Retinal pigment epithelial cell (primary cell): ENCODE measurements at regions not wholly inside any gene's neighbourhood (a gene's known extent, or its start where the extent isn't known, plus 50 kb on each side); places are given as distances from the start of the nearest gene placed in this dataset.

ENCODE experiments used
- DNase-seq: peaks from one replicate; pipeline ENCODE4 v3.0.0-alpha.2; 2010; ENCODE audit warnings: low read depth
- H3K4me3 ChIP-seq: 2 replicates; pipeline ENCODE4 v1.5.1; 2011; ENCODE audit warnings: mild to moderate bottlenecking, low read length, control low read depth, moderate library complexity
- TF ChIP-seq, protein P1 (sequence below): conservative IDR thresholded peaks from 2 replicates; pipeline ENCODE4 v1.5.1; 2011; ENCODE audit warnings: low read depth, low read length, control low read depth, inconsistent platforms

DNA sequence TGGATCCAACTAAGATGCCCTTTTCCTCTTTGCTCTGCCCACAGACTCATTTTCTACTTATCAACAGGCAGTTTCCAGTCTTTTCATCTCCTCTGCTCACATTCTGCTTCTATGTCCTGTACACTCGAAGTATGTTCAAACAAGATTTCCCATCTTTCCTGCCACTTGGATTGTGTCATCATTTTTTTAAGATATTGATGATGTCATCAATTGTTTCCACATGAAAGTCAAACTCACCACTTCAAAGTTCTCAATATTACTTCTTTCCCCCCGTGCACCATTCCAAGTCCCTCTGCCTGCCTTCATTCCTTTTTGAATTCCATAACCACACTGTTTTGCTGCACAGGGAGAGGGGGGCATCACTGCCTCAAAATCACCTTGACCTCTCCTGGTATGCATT, 175.0 kb upstream of the RFX3 start:
- H3K4me3 ChIP-seq: no peak overlapping the region
- TF ChIP-seq, protein P1, sequence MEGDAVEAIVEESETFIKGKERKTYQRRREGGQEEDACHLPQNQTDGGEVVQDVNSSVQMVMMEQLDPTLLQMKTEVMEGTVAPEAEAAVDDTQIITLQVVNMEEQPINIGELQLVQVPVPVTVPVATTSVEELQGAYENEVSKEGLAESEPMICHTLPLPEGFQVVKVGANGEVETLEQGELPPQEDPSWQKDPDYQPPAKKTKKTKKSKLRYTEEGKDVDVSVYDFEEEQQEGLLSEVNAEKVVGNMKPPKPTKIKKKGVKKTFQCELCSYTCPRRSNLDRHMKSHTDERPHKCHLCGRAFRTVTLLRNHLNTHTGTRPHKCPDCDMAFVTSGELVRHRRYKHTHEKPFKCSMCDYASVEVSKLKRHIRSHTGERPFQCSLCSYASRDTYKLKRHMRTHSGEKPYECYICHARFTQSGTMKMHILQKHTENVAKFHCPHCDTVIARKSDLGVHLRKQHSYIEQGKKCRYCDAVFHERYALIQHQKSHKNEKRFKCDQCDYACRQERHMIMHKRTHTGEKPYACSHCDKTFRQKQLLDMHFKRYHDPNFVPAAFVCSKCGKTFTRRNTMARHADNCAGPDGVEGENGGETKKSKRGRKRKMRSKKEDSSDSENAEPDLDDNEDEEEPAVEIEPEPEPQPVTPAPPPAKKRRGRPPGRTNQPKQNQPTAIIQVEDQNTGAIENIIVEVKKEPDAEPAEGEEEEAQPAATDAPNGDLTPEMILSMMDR: no peak
- no peak for DNase-seq

DNA sequence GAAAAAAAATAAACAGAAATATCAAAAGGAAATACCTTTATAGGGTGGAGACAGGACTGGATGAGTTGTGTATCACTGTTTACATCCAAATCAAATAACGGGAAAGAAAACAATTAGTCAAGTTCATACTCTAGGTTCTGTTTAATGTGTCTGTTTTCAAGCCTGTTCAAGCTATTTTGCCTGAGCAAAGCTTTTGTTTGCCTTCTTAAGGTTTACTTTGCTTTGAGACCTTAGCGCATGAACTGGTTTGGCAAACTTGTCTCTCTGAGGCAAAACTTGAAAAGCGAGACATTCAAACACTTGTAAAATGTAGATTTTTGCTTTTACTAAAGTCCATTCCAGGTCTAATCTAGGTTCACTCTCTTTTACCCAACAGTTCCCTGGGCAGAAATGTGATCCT, 174.1 kb upstream of the RFX3 start:
- TF ChIP-seq, protein P1: no peak

DNA sequence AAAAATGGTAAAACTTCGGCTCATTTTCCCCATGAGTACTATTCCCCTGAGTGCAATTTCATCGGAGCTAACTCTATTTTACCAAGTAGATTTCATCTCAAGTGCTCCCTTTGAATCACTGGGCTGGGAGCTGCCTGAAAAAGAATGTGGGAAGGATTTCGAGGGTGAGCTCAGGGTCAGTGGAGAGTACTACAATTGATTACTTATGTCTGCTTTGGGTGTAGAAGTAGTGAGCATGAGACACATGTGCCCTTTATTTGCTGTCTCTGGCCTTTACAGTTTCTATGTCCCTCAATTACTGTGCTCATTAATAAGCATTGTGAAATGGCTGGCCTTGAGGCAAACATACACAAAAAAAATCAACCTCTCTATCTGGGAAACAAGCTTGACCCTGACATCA, 172.7 kb upstream of the RFX3 start:
- no peak for DNase-seq
- TF ChIP-seq, protein P1: no peak
- H3K4me3 ChIP-seq: no peak overlapping the region

More for the DNA sequence above, 174.1 kb upstream of the RFX3 start:
- DNase-seq: no peak
- H3K4me3 ChIP-seq: no peak overlapping the region

DNA sequence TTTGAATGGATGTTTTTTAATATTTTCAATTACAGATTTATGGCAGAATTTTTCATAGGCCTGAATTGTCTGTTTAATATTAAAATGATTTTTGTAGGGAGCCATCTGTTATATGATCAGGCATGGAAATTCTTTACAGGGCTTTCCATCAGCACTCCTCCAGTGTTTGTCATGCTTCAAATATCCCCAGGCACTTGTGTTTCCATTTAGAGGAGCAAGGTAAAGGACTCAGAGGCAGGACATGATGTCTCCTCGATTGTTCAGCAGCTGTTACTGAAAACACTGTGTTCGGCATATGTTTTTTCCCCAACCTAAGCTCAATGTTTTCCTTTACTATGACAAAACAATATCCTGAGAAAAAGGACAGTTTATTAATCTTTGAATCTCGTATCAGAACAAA, 172.3 kb upstream of the RFX3 start:
- TF ChIP-seq, protein P1: no peak
- H3K4me3 ChIP-seq: no peak overlapping the region
- no peak for DNase-seq

DNA sequence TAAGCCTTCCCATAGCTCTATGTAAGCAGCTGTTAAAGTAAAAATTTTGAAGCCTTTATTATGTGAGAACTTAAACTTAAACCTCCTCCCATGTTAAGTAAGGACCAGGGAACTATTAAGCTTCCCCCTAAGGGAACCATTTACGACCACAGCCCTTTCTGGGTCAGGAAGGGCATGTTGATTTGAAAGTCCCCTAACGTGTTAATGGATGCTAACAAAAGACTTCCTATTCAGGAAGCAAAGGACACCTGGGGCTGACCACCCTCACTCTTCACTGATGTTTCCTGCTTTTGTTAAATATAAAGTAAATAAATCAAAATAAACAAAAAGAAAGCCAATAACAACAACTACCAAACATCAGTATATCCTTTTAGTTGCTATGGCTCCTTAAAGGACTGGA, 170.6 kb upstream of the RFX3 start:
- no peak for DNase-seq
- TF ChIP-seq, protein P1: no peak

DNA sequence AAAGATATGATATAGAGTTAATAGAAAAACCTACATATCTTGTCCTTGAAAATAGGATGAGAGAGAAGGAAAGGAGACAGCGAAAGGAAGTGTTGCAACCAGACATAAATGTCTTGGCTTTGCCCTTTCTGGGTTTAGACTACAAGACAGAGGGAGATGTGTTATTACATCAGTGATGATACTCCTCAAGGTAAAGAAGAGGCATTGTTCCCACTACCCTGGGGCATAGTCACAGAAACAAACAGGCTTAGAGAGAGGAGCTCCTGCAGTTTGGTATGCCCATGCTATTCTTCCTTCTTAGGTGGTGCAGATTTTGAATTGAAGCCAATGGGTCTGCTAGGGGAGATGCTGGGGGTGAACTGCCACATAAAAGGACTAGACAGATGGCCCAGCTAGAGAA, 166.8 kb upstream of the RFX3 start:
- TF ChIP-seq, protein P1: no peak
- H3K4me3 ChIP-seq: no peak overlapping the region
- DNase-seq: no peak

More for the DNA sequence above, 170.6 kb upstream of the RFX3 start:
- no peak overlapping the region for H3K4me3 ChIP-seq

DNA sequence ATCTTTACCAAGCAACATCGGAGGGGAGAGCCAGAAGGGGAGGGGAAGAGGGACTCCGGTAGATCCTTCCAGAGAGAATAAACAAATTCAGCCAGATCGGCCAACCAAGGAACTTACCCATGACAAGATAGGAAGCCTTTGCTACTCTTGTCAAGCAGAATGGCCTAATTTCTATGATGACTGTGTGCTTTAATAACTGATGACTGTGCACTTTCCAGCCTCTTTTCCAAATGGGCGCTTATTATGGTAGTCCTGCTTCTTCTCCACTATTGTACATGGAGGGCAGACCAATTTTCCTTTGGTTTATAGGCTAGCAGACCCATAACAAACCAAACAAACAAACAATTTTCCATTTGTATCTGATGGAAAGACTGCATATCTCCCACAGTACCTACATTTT, 163.8 kb upstream of the RFX3 start:
- H3K4me3 ChIP-seq: no peak overlapping the region
- no peak for DNase-seq
- TF ChIP-seq, protein P1: no peak
